GM21825 (cell line): ENCODE measurements at regions not wholly inside any gene's neighbourhood (a gene's known extent, or its start where the extent isn't known, plus 50 kb on each side); places are given as distances from the start of the nearest gene placed in this dataset.
A peak's percentile ranks its signal among the peaks of the same experiment; 100 is the strongest.
"Not testable (repeated sequence)": the region's sequence is repeated elsewhere in the genome, so short reads cannot be mapped to it uniquely, and the experiment has no call there.

Experiments used
- ATAC-seq: cut with Tn5 transposase; IDR thresholded peaks from one replicate; pipeline ENCODE4 v1.9.1; 2021; ENCODE audit warnings: mild to moderate bottlenecking, moderate library complexity; ENCODE audit not compliant: unreplicated experiment

DNA sequence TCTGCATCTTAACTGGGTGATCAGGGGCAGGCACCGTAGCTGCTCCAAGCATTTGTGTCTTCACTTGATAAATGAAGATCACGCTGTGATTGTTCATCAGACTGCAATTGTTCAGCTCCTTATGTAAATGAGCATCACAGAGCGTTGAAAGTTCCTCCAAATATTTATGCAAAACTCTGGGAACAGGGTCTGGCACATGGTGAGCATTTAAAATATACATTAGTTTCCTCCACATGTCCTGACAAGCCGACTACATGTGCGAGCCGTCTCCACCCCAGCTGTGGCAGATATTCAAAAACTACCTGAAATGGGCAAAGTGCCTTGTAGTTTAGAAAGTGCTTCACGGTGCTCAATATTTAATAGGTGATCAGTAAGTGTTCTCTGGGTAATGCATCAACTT is 175.1 kb upstream of the ID2 start:
- no peak for ATAC-seq

DNA sequence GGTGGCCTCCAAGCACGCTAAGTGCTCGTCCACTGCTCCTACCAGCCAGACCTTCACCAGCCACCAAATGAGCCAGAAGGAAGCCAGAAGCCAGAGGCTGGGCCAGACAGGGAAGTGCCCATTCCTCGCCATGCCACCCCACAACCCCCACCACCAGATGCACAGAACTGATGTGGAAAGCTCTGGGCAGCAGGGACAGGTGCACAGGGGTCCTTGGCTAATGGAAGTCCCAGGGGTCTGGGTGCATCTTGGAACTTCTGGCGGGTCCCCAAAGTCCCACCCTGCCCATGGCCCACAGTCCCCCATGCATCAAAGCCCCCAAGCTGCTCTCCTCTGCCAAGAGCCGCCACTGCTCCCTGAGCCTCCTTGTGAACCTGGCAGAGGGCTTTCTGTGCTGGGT is 173.1 kb upstream of the ID2 start:
- no peak for ATAC-seq

DNA sequence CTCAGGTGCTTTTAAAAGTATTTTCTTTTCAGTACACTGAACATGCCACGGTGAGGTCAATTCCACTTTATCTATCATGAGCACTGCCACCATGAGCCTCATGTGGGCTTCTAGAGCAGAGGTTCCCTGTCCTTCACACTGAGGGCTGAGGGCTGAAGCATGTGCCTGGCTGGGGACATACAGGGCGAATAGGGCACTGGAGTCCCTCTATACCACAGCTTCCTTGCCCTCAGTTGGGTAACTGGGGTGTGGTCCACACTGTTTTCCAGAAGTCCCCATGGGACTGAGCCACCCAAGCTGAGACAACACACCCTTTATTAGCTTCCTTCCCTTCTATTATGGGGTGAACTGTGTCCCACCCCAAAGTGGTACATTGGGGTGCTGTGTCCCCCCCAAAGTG is 172.2 kb upstream of the ID2 start:
- ATAC-seq = no peak

DNA sequence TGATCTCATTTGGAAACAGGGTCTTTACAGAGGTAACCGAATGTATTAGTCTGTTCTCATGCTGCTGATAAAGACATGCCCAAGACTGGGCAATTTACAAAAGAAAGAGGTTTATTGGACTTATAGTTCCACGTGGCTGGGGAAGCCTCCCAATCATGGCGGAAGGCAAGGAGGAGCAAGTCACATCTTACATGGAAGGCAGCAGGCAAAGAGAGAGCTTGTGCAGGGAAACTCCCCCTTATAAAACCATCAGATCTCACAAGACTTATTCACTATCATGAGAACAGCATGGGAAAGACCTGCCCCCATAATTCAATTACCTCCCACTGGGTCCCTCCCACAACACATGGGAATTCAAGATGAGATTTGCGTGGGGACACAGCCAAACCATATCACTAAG is 171.8 kb upstream of the ID2 start:
- ATAC-seq = not testable (repeated sequence)

DNA sequence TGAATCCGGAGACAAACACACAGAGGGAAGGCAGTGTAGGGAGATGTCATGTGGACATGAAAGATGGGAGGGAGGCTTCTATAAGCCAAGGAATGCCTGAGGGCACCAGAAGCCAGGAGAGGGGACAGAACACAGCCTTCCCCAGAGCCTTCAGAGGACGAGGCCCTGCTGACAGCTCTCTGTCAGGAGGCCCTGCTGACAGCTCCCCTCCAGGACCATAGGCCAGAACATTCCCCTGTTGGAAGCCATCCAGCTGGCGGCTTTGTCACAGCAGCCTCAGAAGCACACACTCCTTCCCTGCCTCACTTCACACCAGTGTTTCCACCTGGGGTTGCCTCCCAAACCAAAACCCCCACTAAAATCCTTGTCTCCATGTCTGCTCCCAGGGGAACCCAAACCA is 171.3 kb upstream of the ID2 start:
- no peak for ATAC-seq

DNA sequence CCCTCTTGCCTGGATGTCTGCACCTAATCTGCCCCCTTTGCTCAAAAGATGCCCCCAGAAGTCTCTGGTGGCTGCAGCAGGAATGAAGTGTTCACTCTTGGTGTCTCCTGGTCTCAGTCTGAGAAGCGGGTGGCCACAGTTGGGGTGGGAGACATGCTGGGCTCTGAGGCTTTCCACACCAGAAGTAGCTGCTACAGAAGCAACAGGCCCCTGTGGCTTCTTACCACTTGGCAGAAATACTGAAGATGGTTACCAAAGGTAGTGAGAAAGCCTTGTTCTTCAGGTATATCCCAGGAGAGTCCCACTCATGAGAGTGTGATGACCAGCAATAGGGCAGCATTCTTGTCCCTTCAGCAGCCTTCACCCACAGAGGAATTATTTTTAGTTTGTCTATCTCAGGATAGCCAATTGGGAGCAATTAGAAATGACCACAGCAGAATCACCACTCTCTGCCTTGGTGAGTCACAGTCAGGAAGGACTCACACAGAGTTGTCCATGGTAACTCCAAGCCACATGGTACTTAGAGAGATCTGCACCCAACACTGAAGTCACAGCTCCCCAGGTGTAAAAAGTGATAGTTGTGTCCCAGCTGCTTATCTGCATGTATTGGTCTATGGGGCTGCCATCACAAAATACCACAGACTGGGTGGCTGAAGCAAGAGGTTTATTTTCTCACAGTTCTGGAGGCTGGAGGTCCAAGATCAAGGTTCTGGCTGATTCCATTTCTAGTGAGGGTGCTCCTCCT is 169.8 kb upstream of the ID2 start:
- ATAC-seq = no peak

DNA sequence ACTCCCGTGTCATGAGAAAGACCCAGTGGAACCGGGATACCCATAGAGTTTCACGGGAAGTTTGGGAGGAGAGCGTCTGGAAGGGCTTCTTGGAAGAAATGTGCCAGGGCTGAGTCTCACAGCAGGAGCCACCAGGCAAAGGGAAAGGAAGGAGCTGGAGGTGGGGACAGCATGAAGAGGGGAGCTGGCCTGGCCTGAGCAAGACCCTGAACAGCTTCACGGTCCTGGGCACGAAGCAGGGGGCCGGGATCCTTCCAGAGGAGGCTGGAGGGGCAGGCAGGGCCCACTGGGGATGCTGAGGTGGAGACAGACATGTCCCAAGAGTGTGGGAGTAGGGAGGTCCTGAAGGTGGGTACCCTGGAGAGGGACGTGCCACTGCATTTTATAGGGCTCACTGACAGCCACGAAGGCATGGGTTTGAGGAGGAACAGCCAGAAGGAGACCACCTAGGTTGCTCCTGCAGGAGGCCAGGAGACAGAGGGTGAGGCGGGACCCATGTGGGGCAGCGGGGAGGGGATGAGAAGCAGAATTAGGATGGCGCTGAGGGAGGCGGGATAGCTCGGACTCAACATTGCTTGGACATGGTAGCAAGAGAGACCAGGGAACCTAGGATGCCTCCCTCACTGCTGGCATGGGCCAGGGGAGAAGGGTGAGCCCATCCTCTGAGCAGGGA is 168.1 kb upstream of the ID2 start:
- ATAC-seq = no peak

DNA sequence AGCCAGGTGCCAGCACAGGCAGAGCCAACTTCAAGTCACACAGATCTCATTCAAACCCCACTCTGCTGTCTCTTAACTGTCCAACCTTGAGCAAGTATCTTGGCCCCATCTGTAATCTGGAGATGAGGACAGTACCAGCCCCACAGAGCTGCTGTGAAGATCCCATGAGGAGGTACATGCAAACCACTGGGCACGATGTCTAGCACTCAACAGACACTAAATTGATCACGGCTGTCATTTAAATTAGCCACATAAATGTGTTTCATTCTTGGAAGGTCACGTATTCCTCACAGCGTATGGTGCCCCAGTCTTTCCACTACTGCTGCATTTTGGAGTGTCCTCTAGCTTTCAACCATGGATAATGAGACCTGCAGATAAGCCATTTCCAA is 167.6 kb upstream of the ID2 start:
- ATAC-seq = no peak

DNA sequence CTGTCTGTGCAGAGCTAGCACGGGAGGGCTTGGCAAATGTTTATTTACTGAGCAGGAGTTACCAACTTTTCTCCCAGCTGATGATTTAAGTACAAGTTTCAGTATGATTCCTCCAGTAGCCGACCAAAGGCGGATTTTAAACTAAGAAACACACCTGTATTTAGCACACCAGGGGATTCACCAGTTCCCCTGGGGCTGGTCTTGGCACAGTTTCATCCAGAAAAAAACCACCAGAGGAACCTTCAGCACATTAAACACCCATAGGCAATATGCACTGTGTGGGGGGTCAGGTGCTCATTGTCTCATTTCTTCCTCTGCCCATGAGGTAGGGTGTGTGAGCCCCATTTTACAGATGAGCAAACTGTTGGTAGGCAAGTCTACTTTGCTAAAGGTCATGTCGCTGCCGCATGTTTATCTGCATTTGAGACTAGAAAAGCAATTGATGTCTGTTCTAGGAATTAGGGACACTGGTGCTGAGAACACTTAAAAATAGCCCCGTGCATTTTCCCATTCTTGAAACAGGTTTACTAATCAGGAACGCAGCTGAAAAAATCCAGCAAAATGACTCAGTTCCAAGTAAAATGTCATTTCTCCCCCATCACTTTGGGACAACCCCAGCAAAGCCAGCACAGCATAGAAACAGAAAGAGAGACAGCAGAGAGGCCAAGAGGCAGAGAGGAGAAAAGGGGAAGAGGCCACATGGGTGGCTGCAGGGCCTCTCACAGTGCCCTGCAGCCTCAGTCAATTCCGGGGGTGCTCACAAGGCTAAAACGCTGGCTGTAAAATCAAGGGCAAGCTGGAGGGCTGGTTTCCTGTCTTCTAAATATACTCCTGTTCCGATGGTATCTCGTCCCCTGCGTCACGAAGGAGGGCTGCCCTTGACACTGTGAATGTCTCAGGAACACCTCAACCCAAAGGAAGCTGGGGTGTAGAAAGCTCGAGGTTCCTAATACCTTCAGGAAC is 166.8 kb upstream of the ID2 start:
- ATAC-seq = peak; percentile 52

DNA sequence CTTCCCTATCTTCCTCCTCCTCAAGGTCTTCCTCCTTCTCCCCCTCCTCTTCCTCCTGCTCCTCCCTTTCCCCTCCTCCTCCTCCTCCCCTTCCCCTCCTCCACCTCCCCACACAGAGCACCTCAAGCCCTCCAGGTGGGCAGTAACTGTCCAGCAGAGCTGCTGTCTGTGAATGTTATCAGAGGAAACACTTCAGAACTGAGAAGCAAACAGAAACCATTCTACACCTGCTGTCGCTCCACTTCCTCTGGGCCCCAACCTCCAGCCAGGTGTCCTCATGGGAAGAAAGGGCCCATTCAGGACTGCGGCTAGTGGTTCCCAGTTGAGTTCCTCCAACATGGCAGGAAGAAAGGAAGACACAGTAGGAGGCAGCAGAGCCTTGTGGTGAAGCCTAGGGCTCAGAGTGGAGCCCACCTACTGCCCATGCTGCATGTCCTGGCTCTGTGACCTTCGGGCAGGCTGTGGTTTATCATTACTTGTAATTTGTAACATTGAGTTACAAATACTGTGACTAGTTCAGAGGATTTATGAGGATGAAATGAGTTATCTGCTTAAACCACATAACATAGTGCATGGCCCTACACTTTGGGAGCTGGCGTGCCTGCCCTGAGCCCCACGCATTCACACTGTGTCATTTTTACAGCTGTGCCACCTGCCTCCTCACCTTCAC is 165.9 kb upstream of the ID2 start:
- peak; percentile 39 for ATAC-seq

DNA sequence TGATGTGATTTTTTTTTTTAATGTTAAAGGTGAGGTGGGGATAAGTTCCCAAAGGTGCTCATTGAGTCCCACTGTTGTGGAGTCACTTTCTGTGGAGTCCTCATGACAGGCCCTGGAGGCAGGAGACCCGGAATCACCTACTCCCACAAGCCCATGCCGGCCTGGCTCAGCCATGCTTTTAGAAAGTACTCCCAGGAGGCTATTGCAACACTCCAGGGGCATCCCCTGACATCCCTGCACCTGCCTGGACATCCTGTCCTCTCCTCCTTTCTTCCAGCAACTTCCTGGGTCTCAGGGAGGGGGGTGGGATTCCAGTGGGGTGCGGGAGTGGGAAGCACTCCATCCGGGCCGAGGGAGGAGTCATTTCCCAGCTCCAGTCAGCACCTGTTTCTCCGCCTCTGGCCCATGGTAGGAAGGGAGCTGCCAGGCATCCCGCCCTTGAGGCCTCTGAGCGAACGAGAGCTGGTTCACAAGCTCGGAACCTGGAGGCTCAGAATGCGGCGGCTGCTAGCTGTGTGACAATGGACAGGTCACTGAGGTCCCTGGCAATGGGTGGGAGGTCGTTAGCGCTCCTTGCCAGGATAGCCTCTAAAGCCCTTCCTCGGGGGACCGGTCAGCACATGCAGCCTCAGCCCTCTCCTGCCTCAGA is 163.9 kb upstream of the ID2 start:
- ATAC-seq = no peak

DNA sequence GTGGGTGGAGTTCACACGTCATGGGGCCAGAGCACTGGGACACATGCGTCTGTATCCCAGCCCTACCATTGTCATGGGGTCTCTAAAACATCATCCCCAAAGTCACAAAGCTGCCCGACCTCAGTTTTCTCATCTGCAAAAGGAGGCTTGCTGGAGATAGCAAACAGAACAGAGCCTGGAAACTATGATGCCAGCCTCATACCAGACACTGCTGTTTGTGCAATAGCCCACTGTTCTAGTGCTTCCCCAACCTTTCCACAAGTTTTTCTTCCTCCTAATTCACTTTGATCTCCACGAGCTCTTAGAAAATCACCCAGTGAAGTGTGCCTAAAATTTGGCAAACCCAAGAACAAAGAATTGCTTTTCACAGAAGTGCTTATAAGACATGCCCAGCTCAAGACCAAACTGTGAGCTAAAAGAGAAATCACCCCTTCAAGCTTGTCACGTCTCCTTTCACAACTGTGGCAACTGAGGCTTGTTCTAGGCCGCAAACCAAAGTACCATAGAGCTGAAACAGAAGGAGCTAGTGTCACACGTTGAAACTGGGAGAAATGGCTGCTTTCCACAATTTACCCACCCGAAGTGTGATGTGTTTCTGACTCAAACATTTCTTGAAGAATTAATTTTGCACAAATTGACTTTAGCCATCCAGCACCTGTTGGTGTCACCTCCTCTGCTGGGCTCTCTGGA is 162.7 kb upstream of the ID2 start:
- ATAC-seq = no peak

DNA sequence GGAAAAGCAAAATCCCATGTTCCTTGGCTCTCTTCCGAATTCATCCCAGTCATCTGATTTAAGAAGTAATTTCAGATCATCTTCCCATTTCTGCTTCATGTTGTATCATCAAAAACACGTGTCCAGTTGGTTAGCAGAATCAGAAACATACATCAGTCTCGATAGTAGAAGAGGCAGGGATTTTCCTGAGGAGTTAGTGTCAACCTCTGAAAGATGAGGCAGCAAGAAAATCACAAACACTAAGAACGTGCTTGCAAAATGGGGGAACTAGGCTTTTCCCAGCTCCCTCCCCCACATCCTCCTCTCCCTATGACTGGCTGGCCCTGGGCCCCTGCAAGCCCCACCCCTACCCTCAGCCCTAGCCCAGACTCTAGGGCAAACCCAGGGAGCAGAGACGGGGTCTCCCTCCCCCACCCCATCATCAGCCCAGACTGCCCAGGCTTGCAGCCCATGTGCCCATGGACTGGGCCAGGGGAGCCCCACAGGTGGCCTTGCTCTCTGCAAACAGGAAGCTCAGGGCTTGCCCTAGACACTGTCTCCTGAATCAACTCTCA is 161.0 kb upstream of the ID2 start:
- no peak for ATAC-seq

DNA sequence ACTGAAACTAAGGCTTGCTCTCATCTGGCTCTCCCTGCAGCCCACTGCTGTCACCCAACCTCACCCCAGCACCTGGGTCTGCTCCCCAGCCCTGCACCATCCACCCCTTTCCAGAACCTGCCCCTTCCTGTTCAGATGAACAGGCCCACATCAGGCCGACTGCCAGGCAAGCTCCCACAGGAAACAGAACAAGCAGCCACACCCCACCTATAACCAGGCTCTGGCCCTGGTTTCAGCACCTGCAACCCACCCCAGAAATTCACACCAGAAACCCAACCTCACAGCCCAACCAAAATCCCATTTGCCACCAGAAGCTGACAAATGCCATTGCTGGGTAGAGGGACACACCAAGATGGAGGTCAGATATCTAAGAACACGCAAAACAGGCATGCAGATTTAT is 159.2 kb upstream of the ID2 start:
- no peak for ATAC-seq

DNA sequence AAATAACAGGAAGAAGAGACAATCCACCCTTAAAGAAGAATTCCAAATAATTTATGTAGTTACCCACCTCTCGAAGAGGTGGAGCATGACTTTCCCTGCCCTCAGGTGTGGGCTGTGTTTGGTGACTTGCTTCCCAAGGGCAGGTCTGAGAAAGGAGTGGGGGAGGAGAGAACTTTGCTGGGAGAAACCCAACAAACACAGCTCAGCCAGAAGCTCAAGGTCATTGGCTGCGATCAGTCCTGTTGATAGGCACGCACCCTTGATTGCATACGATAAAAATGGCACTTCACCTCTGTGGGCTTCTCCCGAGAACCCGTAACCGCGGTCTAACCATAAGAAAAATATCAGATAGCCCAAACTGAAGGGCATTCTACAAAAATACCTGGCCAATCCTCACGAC is 157.5 kb upstream of the ID2 start:
- no peak for ATAC-seq

DNA sequence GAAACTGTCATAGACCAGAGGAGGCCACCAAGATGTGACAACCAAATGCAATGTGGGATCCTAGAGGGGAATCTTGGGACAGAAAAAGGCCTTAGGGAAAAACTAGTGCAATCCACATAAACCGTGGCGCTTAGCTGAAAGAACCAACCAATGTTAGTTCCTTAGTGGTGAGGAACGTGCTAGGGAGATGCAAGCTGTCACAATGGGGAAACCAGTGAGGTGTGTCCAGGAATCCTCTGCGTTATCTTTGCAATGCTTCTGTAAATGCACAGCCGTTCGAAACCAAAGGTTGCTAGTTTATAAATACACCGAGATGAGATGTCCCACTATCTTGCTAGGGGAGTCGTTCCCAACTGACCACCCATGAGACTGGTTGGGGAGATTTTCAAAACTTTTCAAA is 157.0 kb upstream of the ID2 start:
- ATAC-seq = no peak

DNA sequence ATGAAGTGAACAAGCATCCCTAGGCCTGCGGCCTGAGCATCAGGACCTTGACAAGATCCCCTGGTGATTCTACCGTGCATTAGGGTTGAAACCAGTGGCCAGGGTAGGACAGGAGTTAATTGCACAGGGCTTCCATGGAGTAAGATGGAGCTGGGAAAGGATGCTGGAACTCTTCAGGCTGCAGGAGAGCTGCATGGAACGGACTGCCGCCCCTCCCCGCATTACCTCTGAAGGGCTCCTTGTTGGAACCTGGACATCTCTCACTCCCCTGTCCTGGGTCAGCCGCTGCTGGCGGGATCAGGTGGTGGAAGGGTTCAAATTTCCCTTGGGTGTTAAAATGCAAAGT is 156.6 kb upstream of the ID2 start:
- ATAC-seq = no peak

DNA sequence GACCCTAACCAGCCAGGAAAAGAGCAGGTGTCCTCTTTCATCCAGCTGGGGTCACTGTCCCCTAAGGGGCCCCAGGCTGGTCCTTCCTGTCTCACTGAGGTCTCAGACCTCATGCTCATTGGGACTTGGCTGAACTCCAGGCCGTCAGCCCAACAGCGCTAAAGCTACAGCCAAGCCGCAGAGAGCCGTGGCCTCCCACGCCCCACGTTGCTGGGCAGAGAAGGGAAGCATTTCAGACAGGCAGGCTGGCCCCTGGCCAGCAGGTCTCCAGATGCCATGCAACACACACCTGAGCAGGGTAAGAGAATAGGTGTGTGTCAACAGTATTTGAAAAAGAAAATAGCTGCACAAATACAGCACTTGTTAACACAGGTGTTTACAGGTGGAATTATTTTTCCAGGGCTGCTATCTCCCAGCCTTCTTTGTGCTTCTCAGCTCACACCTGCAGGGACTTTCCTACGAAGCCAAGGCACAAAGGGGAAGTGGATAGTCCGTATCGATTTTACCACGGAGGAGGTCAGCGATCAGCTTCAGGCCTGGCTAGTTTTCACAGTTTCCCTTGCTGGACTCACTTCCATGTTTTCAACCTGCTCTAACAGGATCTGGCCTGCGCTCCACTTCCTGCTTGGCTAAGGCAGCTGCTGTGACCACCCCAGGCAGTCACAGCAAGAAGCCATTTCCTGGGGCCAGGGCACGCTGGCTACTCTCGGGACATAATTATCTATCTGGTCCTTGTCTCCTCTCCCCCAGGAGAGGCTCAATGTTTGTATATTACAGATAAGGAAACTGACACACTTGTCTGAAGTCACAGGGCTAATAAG is 156.1 kb upstream of the ID2 start:
- ATAC-seq = peak; percentile 65

DNA sequence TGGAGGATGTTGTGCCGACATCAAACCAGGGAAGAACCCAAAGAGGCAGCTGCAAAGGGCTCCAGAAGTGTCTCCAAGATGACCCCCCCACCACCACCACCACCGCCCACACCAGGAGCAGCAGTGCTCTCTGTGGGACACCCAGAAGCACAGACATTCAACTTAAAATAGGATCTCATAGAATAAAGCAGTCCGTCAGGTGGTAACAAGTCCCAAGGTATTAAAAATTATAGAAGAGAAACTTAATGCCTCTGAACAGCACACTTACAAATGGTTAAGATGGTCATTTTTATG is 155.5 kb upstream of the ID2 start:
- no peak for ATAC-seq
